ENCODE measurements at regions not wholly inside any gene's neighbourhood (a gene's known extent, or its start where the extent isn't known, plus 50 kb on each side); places are given as distances from the start of the nearest gene placed in this dataset.

GRCh38 chr5:110096419-110096818 is 406.7 kb downstream of the MAN2A1 start:
- DNase-seq (ENCODE audit: low spot score in 2 of 2) (no peak), ATAC-seq (ENCODE audit: low read depth) (no peak)
- Mint-ChIP-seq H3K27me3 (peaks cover 2% of the 10 kb centered on the region), H3K27ac (no peak overlapping the region), H3K4me3 (no peak overlapping the region), H3K9me3 (no peaks in the 10 kb centered on the region), H3K4me1 (no peaks in the 10 kb centered on the region), H3K36me3 (no peaks in the 10 kb centered on the region)

GRCh38 chr5:110099572-110099971 is 409.8 kb downstream of the MAN2A1 start:
- Mint-ChIP-seq H3K4me1 (no peaks in the 10 kb centered on the region), H3K27ac (no peak overlapping the region), H3K9me3 (no peaks in the 10 kb centered on the region), H3K27me3 (peaks cover 2% of the 10 kb centered on the region), H3K36me3 (no peaks in the 10 kb centered on the region), H3K4me3 (no peak overlapping the region)
- DNase-seq (ENCODE audit: low spot score in 2 of 2) (no peak), ATAC-seq (ENCODE audit: low read depth) (no peak)

- DNase-seq (ENCODE audit: low spot score in 2 of 2) (no peak), ATAC-seq (ENCODE audit: low read depth) (no peak)
- H3K9me3 Mint-ChIP-seq = no peaks in the 10 kb centered on the region
- H3K27me3 Mint-ChIP-seq = peaks cover 2% of the 10 kb centered on the region
- H3K4me1 Mint-ChIP-seq = no peaks in the 10 kb centered on the region
- H3K36me3 Mint-ChIP-seq = no peaks in the 10 kb centered on the region
- H3K4me3 Mint-ChIP-seq = no peak overlapping the region
- H3K27ac Mint-ChIP-seq = no peak overlapping the region
Measured at GRCh38 chr5:110103081-110103480, 413.4 kb downstream of the MAN2A1 start.

- Mint-ChIP-seq H3K4me1 (no peaks in the 10 kb centered on the region), H3K27me3 (no peaks in the 10 kb centered on the region), H3K27ac (no peak overlapping the region), H3K4me3 (no peak overlapping the region), H3K36me3 (no peaks in the 10 kb centered on the region), H3K9me3 (no peaks in the 10 kb centered on the region)
- no peak for DNase-seq (ENCODE audit: low spot score in 2 of 2)
- no peak for ATAC-seq (ENCODE audit: low read depth)
Measured at GRCh38 chr5:110104060-110104725, 414.5 kb downstream of the MAN2A1 start.

GRCh38 chr5:110104726-110105669 is 415.3 kb downstream of the MAN2A1 start:
- H3K4me3 Mint-ChIP-seq = no peak overlapping the region
- H3K9me3 Mint-ChIP-seq = no peaks in the 10 kb centered on the region
- DNase-seq (ENCODE audit: low spot score in 2 of 2) (no peak), ATAC-seq (ENCODE audit: low read depth) (no peak)
- no peak overlapping the region for H3K27ac Mint-ChIP-seq
- no peaks in the 10 kb centered on the region for H3K4me1 Mint-ChIP-seq
- no peaks in the 10 kb centered on the region for H3K27me3 Mint-ChIP-seq
- H3K36me3 Mint-ChIP-seq = no peaks in the 10 kb centered on the region

GRCh38 chr5:110105692-110106091 is 416.0 kb downstream of the MAN2A1 start:
- Mint-ChIP-seq H3K27ac (no peak overlapping the region), H3K4me1 (no peaks in the 10 kb centered on the region)

GRCh38 chr5:110106750-110107149 is 417.0 kb downstream of the MAN2A1 start:
- H3K36me3 Mint-ChIP-seq = no peaks in the 10 kb centered on the region
- DNase-seq (ENCODE audit: low spot score in 2 of 2) (no peak), ATAC-seq (ENCODE audit: low read depth) (no peak)
- no peaks in the 10 kb centered on the region for H3K27me3 Mint-ChIP-seq
- H3K4me3 Mint-ChIP-seq = no peak overlapping the region
- H3K27ac Mint-ChIP-seq = no peak overlapping the region
- no peaks in the 10 kb centered on the region for H3K9me3 Mint-ChIP-seq
- H3K4me1 Mint-ChIP-seq = no peaks in the 10 kb centered on the region

More at GRCh38 chr5:110105692-110106091, 416.0 kb downstream of the MAN2A1 start:
- no peak for ATAC-seq (ENCODE audit: low read depth)
- H3K9me3 Mint-ChIP-seq = no peaks in the 10 kb centered on the region
- no peaks in the 10 kb centered on the region for H3K36me3 Mint-ChIP-seq
- no peaks in the 10 kb centered on the region for H3K27me3 Mint-ChIP-seq
- no peak for DNase-seq (ENCODE audit: low spot score in 2 of 2)
- H3K4me3 Mint-ChIP-seq = no peak overlapping the region

- no peak overlapping the region for H3K27ac Mint-ChIP-seq
- H3K4me1 Mint-ChIP-seq = no peaks in the 10 kb centered on the region
- no peak for ATAC-seq (ENCODE audit: low read depth)
- no peaks in the 10 kb centered on the region for H3K9me3 Mint-ChIP-seq
- no peak overlapping the region for H3K4me3 Mint-ChIP-seq
- DNase-seq (ENCODE audit: low spot score in 2 of 2) = no peak
- no peaks in the 10 kb centered on the region for H3K27me3 Mint-ChIP-seq
- H3K36me3 Mint-ChIP-seq = no peaks in the 10 kb centered on the region
Measured at GRCh38 chr5:110108520-110108919, 418.8 kb downstream of the MAN2A1 start.

GRCh38 chr5:110109667-110110066 is 419.9 kb downstream of the MAN2A1 start:
- Mint-ChIP-seq H3K36me3 (no peaks in the 10 kb centered on the region), H3K4me1 (no peaks in the 10 kb centered on the region), H3K4me3 (no peak overlapping the region), H3K27ac (no peak overlapping the region), H3K9me3 (no peaks in the 10 kb centered on the region), H3K27me3 (no peaks in the 10 kb centered on the region)
- ATAC-seq (ENCODE audit: low read depth) (no peak), DNase-seq (ENCODE audit: low spot score in 2 of 2) (no peak)

- Mint-ChIP-seq H3K4me1 (no peaks in the 10 kb centered on the region), H3K27me3 (no peaks in the 10 kb centered on the region), H3K36me3 (no peaks in the 10 kb centered on the region), H3K27ac (no peak overlapping the region), H3K4me3 (no peak overlapping the region), H3K9me3 (no peaks in the 10 kb centered on the region)
- ATAC-seq (ENCODE audit: low read depth) (no peak), DNase-seq (ENCODE audit: low spot score in 2 of 2) (no peak)
Measured at GRCh38 chr5:110112348-110112747, 422.6 kb downstream of the MAN2A1 start.

- Mint-ChIP-seq H3K36me3 (no peaks in the 10 kb centered on the region), H3K4me1 (no peaks in the 10 kb centered on the region), H3K4me3 (no peak overlapping the region), H3K27ac (no peak overlapping the region), H3K27me3 (no peaks in the 10 kb centered on the region), H3K9me3 (peaks cover 10% of the 10 kb centered on the region)
- ATAC-seq (ENCODE audit: low read depth) = no peak
- no peak for DNase-seq (ENCODE audit: low spot score in 2 of 2)
Measured at GRCh38 chr5:110115503-110115902, 425.8 kb downstream of the MAN2A1 start.

- H3K4me3 Mint-ChIP-seq = no peak overlapping the region
- H3K27me3 Mint-ChIP-seq = no peaks in the 10 kb centered on the region
- DNase-seq (ENCODE audit: low spot score in 2 of 2) (no peak), ATAC-seq (ENCODE audit: low read depth) (no peak)
- no peaks in the 10 kb centered on the region for H3K36me3 Mint-ChIP-seq
- H3K27ac Mint-ChIP-seq = no peak overlapping the region
- H3K9me3 Mint-ChIP-seq = peaks cover 11% of the 10 kb centered on the region
- H3K4me1 Mint-ChIP-seq = no peaks in the 10 kb centered on the region
Measured at GRCh38 chr5:110116539-110116938, 426.8 kb downstream of the MAN2A1 start.

GRCh38 chr5:110134963-110135935 is 445.5 kb downstream of the MAN2A1 start:
- Mint-ChIP-seq H3K36me3 (no peaks in the 10 kb centered on the region), H3K27ac (no peak overlapping the region), H3K4me3 (no peak overlapping the region), H3K9me3 (peaks cover 16% of the 10 kb centered on the region), H3K27me3 (no peaks in the 10 kb centered on the region), H3K4me1 (no peaks in the 10 kb centered on the region)
- DNase-seq (ENCODE audit: low spot score in 2 of 2) (no peak), ATAC-seq (ENCODE audit: low read depth) (no peak)

GRCh38 chr5:110150199-110150598 is 460.5 kb downstream of the MAN2A1 start:
- ATAC-seq (ENCODE audit: low read depth) = no peak
- no peaks in the 10 kb centered on the region for H3K27me3 Mint-ChIP-seq

More at GRCh38 chr5:110150199-110150598, 460.5 kb downstream of the MAN2A1 start:
- Mint-ChIP-seq H3K9me3 (no peaks in the 10 kb centered on the region), H3K27ac (no peak overlapping the region), H3K4me3 (no peak overlapping the region), H3K36me3 (no peaks in the 10 kb centered on the region), H3K4me1 (no peaks in the 10 kb centered on the region)
- DNase-seq (ENCODE audit: low spot score in 2 of 2) = no peak

Measured in memory B cell (primary cell).